H1 (cell line): ENCODE measurements at regions not wholly inside any gene's neighbourhood (a gene's known extent, or its start where the extent isn't known, plus 50 kb on each side); places are given as distances from the start of the nearest gene placed in this dataset.

Experiments used
- CTCF ChIA-PET: fragments of 300-600 bp; sonication (Branson Sonifier 250); formaldehyde crosslinking; loops from one replicate; lab custom pipeline; 2021; ENCODE audit not compliant: partially characterized antibody; lab: Charles Lee
- POLR2A ChIA-PET: fragments of 300-600 bp; sonication (Branson Sonifier 250); formaldehyde crosslinking; loops from one replicate; lab custom pipeline; 2021; ENCODE audit warnings: inconsistent platforms; ENCODE audit not compliant: partially characterized antibody; lab: Charles Lee
- DNase-seq, 2 experiments: peaks; one replicate each; pipeline versions ENCODE4 v3.0.0 to v3.0.0-alpha.2; 2010 to 2022; ENCODE audit warnings: low spot score in 2 of 2, low read depth in 1 of 2, mixed read lengths in 1 of 2
- FAIRE-seq: peaks from 2 replicates; lab custom pipeline; 2011; peaks lifted over from hg19 to GRCh38; lab: Jason Lieb, UNC
- H2AFZ ChIP-seq: 2 replicates; pipeline ENCODE4 v1.8.1; 2012; ENCODE audit warnings: low read length, inconsistent platforms
- H2AK5ac ChIP-seq: 2 replicates; pipeline ENCODE4 v1.6.1; 2013; ENCODE audit warnings: low read depth, low read length
- H2BK120ac ChIP-seq: replicated peaks from 2 replicates; pipeline ENCODE3; 2013; ENCODE audit warnings: low read depth, low read length, inconsistent platforms
- H2BK12ac ChIP-seq: 2 replicates; pipeline ENCODE4 v1.6.1; 2013; ENCODE audit warnings: low read depth, low read length
- H2BK15ac ChIP-seq: 2 replicates; pipeline ENCODE4 v1.6.1; 2013; ENCODE audit warnings: low read length
- H2BK20ac ChIP-seq: 2 replicates; pipeline ENCODE4 v1.6.1; 2013; ENCODE audit warnings: low read length
- H2BK5ac ChIP-seq: 2 replicates; pipeline ENCODE4 v1.6.1; 2013; ENCODE audit warnings: low read depth, low read length
- H3K14ac ChIP-seq: 2 replicates; pipeline ENCODE4 v1.6.1; 2013; ENCODE audit warnings: inconsistent platforms; ENCODE audit not compliant: insufficient read length
- H3K18ac ChIP-seq: 2 replicates; pipeline ENCODE4 v1.6.1; 2013; ENCODE audit warnings: low read length; ENCODE audit errors: extremely low read depth
- H3K23ac ChIP-seq: 2 replicates; pipeline ENCODE4 v1.6.1; 2013; ENCODE audit warnings: inconsistent platforms; ENCODE audit not compliant: insufficient read length
- H3K23me2 ChIP-seq: 2 replicates; pipeline ENCODE4 v1.6.1; 2013; ENCODE audit warnings: low read depth, low read length
- H3K27ac ChIP-seq: 2 replicates; pipeline ENCODE4 v1.6.1; 2011; ENCODE audit warnings: low read depth, low read length, inconsistent platforms
- H3K27me3 ChIP-seq, 4 experiments: replicated peaks in 1 of 4; 1 replicate in 1 of 4; 2 replicates in 3 of 4; pipeline versions ENCODE4 v1.6.1 to v1.8.1; 2011 to 2013; ENCODE audit warnings: low read length in 3 of 4, mild to moderate bottlenecking in 3 of 4, inconsistent platforms in 2 of 4, mixed read lengths in 2 of 4, moderate library complexity in 1 of 4; ENCODE audit not compliant: control insufficient read depth in 3 of 4, insufficient read depth in 3 of 4; ENCODE audit errors: extremely low read depth in 1 of 4
- H3K36me3 ChIP-seq, 4 experiments: 2 replicates each; pipeline versions ENCODE4 v1.6.1 to v1.8.1; 2011 to 2013; ENCODE audit warnings: mild to moderate bottlenecking in 4 of 4, low read length in 3 of 4, moderate library complexity in 2 of 4, control low read depth in 1 of 4, inconsistent platforms in 1 of 4; ENCODE audit not compliant: insufficient read depth in 4 of 4, control insufficient read depth in 2 of 4
- H3K4ac ChIP-seq: replicated peaks from 2 replicates; pipeline ENCODE3; 2013; ENCODE audit warnings: low read length, low read depth, mixed read lengths, inconsistent platforms; ENCODE audit not compliant: insufficient read length
- H3K4me1 ChIP-seq, 4 experiments: replicated peaks in 1 of 4; 1 replicate in 1 of 4; 2 replicates in 3 of 4; pipeline versions ENCODE4 v1.6.1 to v1.8.1; 2011 to 2013; ENCODE audit warnings: low read length in 3 of 4, inconsistent platforms in 2 of 4, mixed read lengths in 1 of 4; ENCODE audit not compliant: insufficient read depth in 4 of 4, control insufficient read depth in 3 of 4
- H3K4me2 ChIP-seq, 2 experiments: 2 replicates each; pipeline versions ENCODE4 v1.6.1 to v1.8.1; 2011 to 2013; ENCODE audit warnings: low read depth in 2 of 2, low read length in 2 of 2, control low read depth in 1 of 2, inconsistent platforms in 1 of 2, mild to moderate bottlenecking in 1 of 2; ENCODE audit not compliant: insufficient read depth in 1 of 2
- H3K4me3 ChIP-seq, 4 experiments: fragments of 200-600, 300-600 bp in 1 of 4; sonication (generic), shearing (Covaris generic), sonication (Bioruptor Twin) in 1 of 4; 2 replicates each; pipeline versions ENCODE4 v1.5.1 to v1.8.1; 2011 to 2016; ENCODE audit warnings: low read length in 4 of 4, low read depth in 3 of 4, control low read depth in 2 of 4, inconsistent platforms in 2 of 4, mild to moderate bottlenecking in 2 of 4, mixed read lengths in 1 of 4, moderate library complexity in 1 of 4; ENCODE audit not compliant: insufficient read depth in 2 of 4; ENCODE audit errors: extremely low read depth in 1 of 4
- H3K56ac ChIP-seq: replicated peaks from 2 replicates; pipeline ENCODE3; 2013; ENCODE audit warnings: low read depth, mild to moderate bottlenecking, mixed read lengths, low read length, inconsistent platforms; ENCODE audit not compliant: insufficient read length
- H3K79me1 ChIP-seq: 2 replicates; pipeline ENCODE4 v1.6.1; 2013; ENCODE audit warnings: low read depth, low read length, control low read depth
- H3K79me2 ChIP-seq, 2 experiments: 2 replicates each; pipeline versions ENCODE4 v1.6.1 to v1.8.1; 2012 to 2013; ENCODE audit warnings: low read length in 2 of 2, mild to moderate bottlenecking in 2 of 2, inconsistent platforms in 1 of 2; ENCODE audit not compliant: insufficient read depth in 2 of 2, control insufficient read depth in 1 of 2
- H3K9ac ChIP-seq, 4 experiments: replicated peaks in 1 of 4; 1 replicate in 1 of 4; 2 replicates in 3 of 4; pipeline versions ENCODE4 v1.6.1 to v1.8.1; 2011 to 2013; ENCODE audit warnings: low read depth in 3 of 4, low read length in 3 of 4, control low read depth in 2 of 4, mild to moderate bottlenecking in 2 of 4, moderate library complexity in 2 of 4, inconsistent platforms in 1 of 4; ENCODE audit errors: extremely low read depth in 1 of 4
- H3K9me3 ChIP-seq, 2 experiments: 2 replicates each; pipeline versions ENCODE4 v1.6.1 to v1.8.1; 2012 to 2013; ENCODE audit warnings: mild to moderate bottlenecking in 2 of 2, moderate library complexity in 2 of 2, control low read depth in 1 of 2, inconsistent platforms in 1 of 2, low read depth in 1 of 2, low read length in 1 of 2, mixed read lengths in 1 of 2; ENCODE audit not compliant: insufficient read depth in 2 of 2
- H4K20me1 ChIP-seq, 2 experiments: replicated peaks in 1 of 2; 2 replicates each; pipeline versions ENCODE3 to v1.8.1; 2011 to 2013; ENCODE audit warnings: inconsistent platforms in 2 of 2, low read length in 2 of 2, mild to moderate bottlenecking in 1 of 2; ENCODE audit not compliant: insufficient read depth in 2 of 2, control insufficient read depth in 1 of 2
- H4K5ac ChIP-seq: 2 replicates; pipeline ENCODE4 v1.6.1; 2013; ENCODE audit warnings: low read length, low read depth, mixed read lengths, inconsistent platforms; ENCODE audit not compliant: insufficient read length
- H4K8ac ChIP-seq: 2 replicates; pipeline ENCODE4 v1.8.0; 2013; ENCODE audit warnings: mild to moderate bottlenecking, moderate library complexity, low read length, inconsistent platforms; ENCODE audit not compliant: insufficient read depth; ENCODE audit errors: extremely low read depth
- H4K91ac ChIP-seq: replicated peaks from 2 replicates; pipeline ENCODE3; 2013; ENCODE audit warnings: low read length, mixed read lengths, inconsistent platforms; ENCODE audit not compliant: insufficient read length
- CBX5 ChIP-seq: fragments of 300-800, 300-1000 bp; sonication (generic); IDR thresholded peaks from 2 replicates; pipeline ENCODE4 v1.7.1; 2016; ENCODE audit warnings: antibody characterized with exemption, low read length, low read depth
- EP300 ChIP-seq, 2 experiments: IDR thresholded peaks; 1 replicate in 1 of 2; 2 replicates in 1 of 2; pipeline ENCODE4 v1.6.1; 2011 to 2012; ENCODE audit warnings: low read depth in 2 of 2, low read length in 2 of 2, mild to moderate bottlenecking in 2 of 2, borderline replicate concordance in 1 of 2, inconsistent platforms in 1 of 2, moderate library complexity in 1 of 2
- FOSL1 ChIP-seq: IDR thresholded peaks from 2 replicates; pipeline ENCODE4 v1.6.1; 2011; ENCODE audit warnings: mild to moderate bottlenecking, low read depth, low read length, moderate library complexity; ENCODE audit not compliant: insufficient read depth
- JUND ChIP-seq: IDR thresholded peaks from 2 replicates; pipeline ENCODE4 v1.6.1; 2011; ENCODE audit warnings: mild to moderate bottlenecking, improper control_type of control experiment, low read length
- NRF1 ChIP-seq: IDR thresholded peaks from 2 replicates; pipeline ENCODE4 v1.6.1; 2011; ENCODE audit warnings: mild to moderate bottlenecking, low read depth, low read length, improper control_type of control experiment
- RBBP5 ChIP-seq: IDR thresholded peaks from 2 replicates; pipeline ENCODE4 v1.7.1; 2012; ENCODE audit warnings: low read depth, mild to moderate bottlenecking, inconsistent platforms, low read length, moderate library complexity, borderline replicate concordance
- SP1 ChIP-seq: IDR thresholded peaks from 2 replicates; pipeline ENCODE4 v1.6.1; 2011; ENCODE audit warnings: low read depth, low read length
- SP4 ChIP-seq: IDR thresholded peaks from 2 replicates; pipeline ENCODE4 v1.6.1; 2012; ENCODE audit warnings: low read length, inconsistent platforms
- SUZ12 ChIP-seq: fragments of 200-600 bp; sonication (generic); IDR thresholded peaks from 2 replicates; pipeline ENCODE4 v1.6.1; 2012; ENCODE audit warnings: mild to moderate bottlenecking, inconsistent platforms, low read length, moderate library complexity, mixed read lengths
- TAF7 ChIP-seq: optimal IDR thresholded peaks from 2 replicates; pipeline ENCODE3; 2011; ENCODE audit warnings: low read depth, mild to moderate bottlenecking, inconsistent platforms, low read length, moderate library complexity, borderline replicate concordance
- YY1 ChIP-seq: IDR thresholded peaks from 2 replicates; pipeline ENCODE4 v1.6.1; 2011; ENCODE audit warnings: low read depth, mild to moderate bottlenecking, low read length
- ZNF274 ChIP-seq: IDR thresholded peaks from 2 replicates; pipeline ENCODE4 v1.7.0; 2012; ENCODE audit warnings: low read length, borderline replicate concordance; ENCODE audit errors: extremely low read depth
- WGBS, 2 experiments: shearing (Covaris generic) in 1 of 2; methylation state at CpG; one replicate each; pipeline versions ENCODE4 v1.1.6 to v1.1.7; 2013 to 2015; ENCODE audit warnings: low lambda C conversion rate in 2 of 2, mixed read lengths in 2 of 2, inconsistent platforms in 1 of 2, low coverage in 1 of 2, missing lambda C conversion rate in 1 of 2; ENCODE audit not compliant: insufficient replicate concordance in 2 of 2, insufficient coverage in 1 of 2, insufficient read length in 1 of 2; ENCODE audit errors: extremely low coverage in 1 of 2, missing lambda C conversion rate in 1 of 2; 5-methylcytosine and 5-hydroxymethylcytosine counted together

GRCh38 chrX:39020051-39020669 is 218.9 kb downstream of the MID1IP1 start:
- CTCF ChIA-PET = no interaction called here
- WGBS, 2 experiments = 85% methylated on average over 6 of the region's 6 CpGs; no CpG with 5 or more reads in 1 of the 2 experiments

More at GRCh38 chrX:39020051-39020669, 218.9 kb downstream of the MID1IP1 start:
- POLR2A ChIA-PET = no interaction called here
- H3K23me2 ChIP-seq = no peaks in the 10 kb centered on the region
- H3K9me3 ChIP-seq = no peaks in the 10 kb centered on the region
- no peak overlapping the region for H3K18ac ChIP-seq
- no peak overlapping the region for H3K56ac ChIP-seq
- H4K20me1 ChIP-seq = no peaks in the 10 kb centered on the region
- FAIRE-seq (no peak), DNase-seq (no peak)
- no peak overlapping the region for H3K27ac ChIP-seq
- H3K4me3 ChIP-seq = no peak overlapping the region
- H2AK5ac ChIP-seq = no peak overlapping the region
- no peak overlapping the region for H3K4ac ChIP-seq
- peaks cover 0 to 5% (median 0%) of the 10 kb centered on the region in 4 experiments; a peak in 1 of 7 replicates for H3K4me1 ChIP-seq
- no peak overlapping the region for H2BK15ac ChIP-seq
- H3K14ac ChIP-seq = no peak overlapping the region
- H2BK20ac ChIP-seq = no peak overlapping the region
- H2BK120ac ChIP-seq = no peak overlapping the region
- H4K91ac ChIP-seq = no peak overlapping the region
- H3K36me3 ChIP-seq = no peaks in the 10 kb centered on the region
- no peak overlapping the region for H3K23ac ChIP-seq
- H3K79me1 ChIP-seq = no peaks in the 10 kb centered on the region
- H3K9ac ChIP-seq = no peak overlapping the region
- no peak overlapping the region for H2AFZ ChIP-seq
- H4K5ac ChIP-seq = no peak overlapping the region
- no peak overlapping the region for H4K8ac ChIP-seq
- H3K4me2 ChIP-seq = no peak overlapping the region
- no peak overlapping the region for H2BK12ac ChIP-seq
- TF ChIP-seq ZNF274 = no peak
- no peak for TF ChIP-seq FOSL1
- no peak for TF ChIP-seq SP4
- TF ChIP-seq EP300 (IDR thresholded peaks at IDR 0.05; ENCODE audit: borderline replicate concordance in 1 of 2, low read depth in 2 of 2, low read length in 2 of 2) = no peak
- no peak for TF ChIP-seq JUND
- no peak for TF ChIP-seq NRF1
- no peak for TF ChIP-seq TAF7
- no peak for TF ChIP-seq SP1
- no peak for TF ChIP-seq SUZ12
- no peak for TF ChIP-seq YY1
- no peak for TF ChIP-seq RBBP5
- TF ChIP-seq CBX5 = no peak
- H3K79me2 ChIP-seq = no peaks in the 10 kb centered on the region
- no peak overlapping the region for H2BK5ac ChIP-seq
- no peaks in the 10 kb centered on the region for H3K27me3 ChIP-seq
